Peyer's patch (tissue), 4 donors: ENCODE measurements at regions not wholly inside any gene's neighbourhood (a gene's known extent, or its start where the extent isn't known, plus 50 kb on each side); places are given as distances from the start of the nearest gene placed in this dataset.

Experiments
- POLR2A ChIP-seq, 2 donors: fragments of 450-650 bp; IDR thresholded peaks; one replicate each; pipeline ENCODE4 v1.5.1; 2017; ENCODE audit warnings: antibody characterized with exemption in 2 of 2, mild to moderate bottlenecking in 2 of 2, moderate library complexity in 2 of 2
- TF ChIP-seq, protein P1 (sequence below), 6 experiments: fragments of 450-650 bp in 4 of 6; fragments of 200-600 bp in 2 of 6; sonication (generic) in 1 of 6; IDR thresholded peaks; one replicate each; pipeline ENCODE4 v1.5.1; 2017 to 2019; ENCODE audit warnings: antibody characterized with exemption in 6 of 6, mild to moderate bottlenecking in 3 of 6, moderate library complexity in 1 of 6

DNA sequence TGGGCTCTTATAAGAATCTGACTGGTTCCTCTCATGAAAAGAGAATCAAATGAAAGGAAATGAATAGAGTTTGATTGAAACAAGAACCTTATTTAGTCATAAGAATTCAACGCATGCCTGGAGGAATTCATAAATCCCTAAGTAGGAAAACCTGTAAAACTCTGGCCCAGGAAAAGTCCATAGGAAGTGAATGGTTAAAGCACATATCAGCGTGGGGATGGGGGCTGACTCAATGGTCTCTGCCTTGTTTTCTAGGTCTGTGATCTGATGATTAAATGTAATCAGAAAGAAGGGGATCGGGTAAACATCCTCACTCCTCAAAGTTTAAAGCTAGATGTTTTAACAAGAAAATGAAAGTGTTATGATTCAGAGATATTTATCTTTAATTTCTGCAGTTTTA, 759.4 kb upstream of the C9orf72 start:
- TF ChIP-seq, protein P1, sequence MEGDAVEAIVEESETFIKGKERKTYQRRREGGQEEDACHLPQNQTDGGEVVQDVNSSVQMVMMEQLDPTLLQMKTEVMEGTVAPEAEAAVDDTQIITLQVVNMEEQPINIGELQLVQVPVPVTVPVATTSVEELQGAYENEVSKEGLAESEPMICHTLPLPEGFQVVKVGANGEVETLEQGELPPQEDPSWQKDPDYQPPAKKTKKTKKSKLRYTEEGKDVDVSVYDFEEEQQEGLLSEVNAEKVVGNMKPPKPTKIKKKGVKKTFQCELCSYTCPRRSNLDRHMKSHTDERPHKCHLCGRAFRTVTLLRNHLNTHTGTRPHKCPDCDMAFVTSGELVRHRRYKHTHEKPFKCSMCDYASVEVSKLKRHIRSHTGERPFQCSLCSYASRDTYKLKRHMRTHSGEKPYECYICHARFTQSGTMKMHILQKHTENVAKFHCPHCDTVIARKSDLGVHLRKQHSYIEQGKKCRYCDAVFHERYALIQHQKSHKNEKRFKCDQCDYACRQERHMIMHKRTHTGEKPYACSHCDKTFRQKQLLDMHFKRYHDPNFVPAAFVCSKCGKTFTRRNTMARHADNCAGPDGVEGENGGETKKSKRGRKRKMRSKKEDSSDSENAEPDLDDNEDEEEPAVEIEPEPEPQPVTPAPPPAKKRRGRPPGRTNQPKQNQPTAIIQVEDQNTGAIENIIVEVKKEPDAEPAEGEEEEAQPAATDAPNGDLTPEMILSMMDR (IDR thresholded peaks at IDR 0.05), result no peak
- TF ChIP-seq POLR2A (IDR thresholded peaks at IDR 0.05), result no peak
